ENCODE measurements at regions not wholly inside any gene's neighbourhood (a gene's known extent, or its start where the extent isn't known, plus 50 kb on each side); places are given as distances from the start of the nearest gene placed in this dataset.

DNA sequence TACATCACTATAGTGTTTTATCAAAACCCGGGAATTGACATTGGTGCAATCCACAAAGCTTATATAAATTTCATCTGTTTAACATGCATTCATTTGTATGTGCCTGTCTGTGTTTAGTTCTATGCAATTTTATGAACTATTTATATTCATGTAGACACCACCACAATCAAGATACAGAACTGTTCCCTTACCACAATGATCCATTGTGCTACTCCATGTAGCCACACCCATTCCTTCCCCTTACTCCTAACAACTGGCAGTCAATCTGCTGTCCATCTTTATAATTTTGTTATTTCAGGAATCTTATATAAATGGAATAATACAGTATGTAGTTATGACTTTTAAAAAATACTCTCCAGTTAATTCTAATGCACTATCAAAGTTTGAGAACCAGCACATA is 389.5 kb downstream of the HTR1A start:
- H3K4me1 Mint-ChIP-seq = no peaks in the 10 kb centered on the region
- H3K27ac Mint-ChIP-seq = no peak overlapping the region
- DNase-seq (no peak), ATAC-seq (no peak)
- WGBS (ENCODE audit: insufficient coverage) = no CpG with 5 or more reads among the region's 1 CpG
- Histone ChIP-seq H3K4me3 (ENCODE audit: low read length) (no peak overlapping the region), H3K9me3 (ENCODE audit: control insufficient read depth, insufficient read depth, low read length) (peaks cover 4% of the 10 kb centered on the region), H3K4me1 (ENCODE audit: control insufficient read depth, insufficient read depth, low read length) (no peaks in the 10 kb centered on the region), H3K27me3 (ENCODE audit: control insufficient read depth, insufficient read depth, low read length) (no peaks in the 10 kb centered on the region), H3K36me3 (ENCODE audit: control insufficient read depth, insufficient read depth, low read length) (no peaks in the 10 kb centered on the region), H3K27ac (ENCODE audit: low read length) (no peak overlapping the region)
- no peak overlapping the region for H3K4me3 Mint-ChIP-seq
- intact Hi-C loops (cut with micrococcal nuclease) = no loop called here
- H3K36me3 Mint-ChIP-seq = no peaks in the 10 kb centered on the region
- TF ChIP-seq CTCF (IDR thresholded peaks at IDR 0.05) = no peak
- H3K27me3 Mint-ChIP-seq (ENCODE audit: low read depth in 2 of 2) = no peaks in the 10 kb centered on the region
- H3K9me3 Mint-ChIP-seq = peaks cover 5 to 6% of the 10 kb centered on the region in 2 donors

DNA sequence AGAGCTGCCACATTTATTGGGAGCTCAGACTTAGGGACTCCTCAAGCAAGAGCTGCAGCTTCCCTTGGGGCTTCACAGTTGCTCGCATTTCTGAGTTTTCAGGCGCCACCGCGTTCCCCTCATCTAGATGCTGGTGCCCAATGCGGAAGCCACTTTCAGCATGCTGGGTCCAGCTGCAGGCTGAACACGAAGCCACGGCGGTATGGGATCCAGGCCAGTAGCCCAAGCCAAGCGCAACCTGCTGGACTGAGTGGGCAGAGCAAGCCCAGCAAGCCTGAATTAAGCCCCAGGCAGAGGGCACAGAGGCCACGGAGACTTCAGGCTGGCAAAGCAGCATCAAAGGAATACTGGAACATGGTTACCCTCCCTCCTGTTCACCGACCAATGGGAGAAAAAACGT is 391.5 kb downstream of the HTR1A start:
- ATAC-seq (no peak), DNase-seq (no peak)
- TF ChIP-seq CTCF (IDR thresholded peaks at IDR 0.05) = no peak
- 86% methylated on average over 12 of the region's 12 CpGs for WGBS (ENCODE audit: insufficient coverage)
- H3K4me1 Mint-ChIP-seq = no peaks in the 10 kb centered on the region
- no peaks in the 10 kb centered on the region for H3K27me3 Mint-ChIP-seq (ENCODE audit: low read depth in 2 of 2)
- H3K9me3 ChIP-seq (ENCODE audit: control insufficient read depth, insufficient read depth, low read length) = peaks cover 4% of the 10 kb centered on the region
- H3K27ac Mint-ChIP-seq = no peak overlapping the region
- no peaks in the 10 kb centered on the region for H3K36me3 ChIP-seq (ENCODE audit: control insufficient read depth, insufficient read depth, low read length)
- intact Hi-C loops (cut with micrococcal nuclease) = no loop called here
- no peak overlapping the region for H3K27ac ChIP-seq (ENCODE audit: low read length)
- H3K27me3 ChIP-seq (ENCODE audit: control insufficient read depth, insufficient read depth, low read length) = no peaks in the 10 kb centered on the region
- H3K9me3 Mint-ChIP-seq = peaks cover 5 to 8% of the 10 kb centered on the region in 2 donors
- H3K4me3 Mint-ChIP-seq = no peak overlapping the region
- no peaks in the 10 kb centered on the region for H3K36me3 Mint-ChIP-seq
- H3K4me1 ChIP-seq (ENCODE audit: control insufficient read depth, insufficient read depth, low read length) = no peaks in the 10 kb centered on the region
- no peak overlapping the region for H3K4me3 ChIP-seq (ENCODE audit: low read length)

DNA sequence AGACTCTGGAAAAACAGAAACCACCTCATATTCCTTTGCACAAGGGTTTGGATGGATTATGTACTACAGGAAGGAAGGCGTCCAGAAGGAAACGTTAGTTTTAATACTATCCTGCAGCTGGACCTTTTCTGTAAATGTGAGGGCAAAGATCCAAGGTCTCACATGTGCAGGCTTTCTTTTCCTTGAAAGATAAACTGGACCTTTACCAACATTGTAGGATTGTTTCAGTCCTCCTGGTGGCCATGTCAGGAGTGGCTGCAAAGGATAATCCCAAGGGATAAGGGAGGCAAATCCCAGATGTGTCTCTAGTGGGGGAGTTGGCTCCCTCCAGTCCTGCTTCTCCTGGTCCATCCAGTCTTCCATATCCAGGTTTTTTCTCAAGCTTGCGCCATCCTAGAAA is 397.5 kb downstream of the HTR1A start:
- H3K9me3 Mint-ChIP-seq = peaks cover 14 to 28% of the 10 kb centered on the region in 2 donors
- H3K27ac Mint-ChIP-seq = no peak overlapping the region
- H3K36me3 Mint-ChIP-seq = peaks cover 8% of the 10 kb centered on the region
- Histone ChIP-seq H3K36me3 (ENCODE audit: control insufficient read depth, insufficient read depth, low read length) (no peaks in the 10 kb centered on the region), H3K4me3 (ENCODE audit: low read length) (no peak overlapping the region), H3K4me1 (ENCODE audit: control insufficient read depth, insufficient read depth, low read length) (no peaks in the 10 kb centered on the region), H3K27ac (ENCODE audit: low read length) (no peak overlapping the region), H3K9me3 (ENCODE audit: control insufficient read depth, insufficient read depth, low read length) (peaks cover 18% of the 10 kb centered on the region), H3K27me3 (ENCODE audit: control insufficient read depth, insufficient read depth, low read length) (no peaks in the 10 kb centered on the region)
- WGBS (ENCODE audit: insufficient coverage) = 77% methylated on average over 3 of the region's 3 CpGs
- H3K4me3 Mint-ChIP-seq = no peak overlapping the region
- DNase-seq (no peak), ATAC-seq (no peak)
- TF ChIP-seq CTCF (IDR thresholded peaks at IDR 0.05) = no peak
- no peaks in the 10 kb centered on the region for H3K27me3 Mint-ChIP-seq (ENCODE audit: low read depth in 2 of 2)
- intact Hi-C loops (cut with micrococcal nuclease) = no loop called here
- no peaks in the 10 kb centered on the region for H3K4me1 Mint-ChIP-seq
